ENCODE measurements at regions not wholly inside any gene's neighbourhood (a gene's known extent, or its start where the extent isn't known, plus 50 kb on each side); places are given as distances from the start of the nearest gene placed in this dataset.
A peak's percentile ranks its signal among the peaks of the same experiment; 100 is the strongest.
"Not testable (repeated sequence)": the region's sequence is repeated elsewhere in the genome, so short reads cannot be mapped to it uniquely, and the experiment has no call there.

GRCh38 chr1:112855152-112855828 is 100.7 kb downstream of the SLC16A1 start:
- ATAC-seq (ENCODE audit: low read depth): no peak
- no peak overlapping the region for H3K27ac Mint-ChIP-seq
- H3K9me3 Mint-ChIP-seq: no peaks in the 10 kb centered on the region
- peaks cover 9% of the 10 kb centered on the region for H3K27me3 Mint-ChIP-seq
- H3K4me1 Mint-ChIP-seq: no peaks in the 10 kb centered on the region
- no peak for DNase-seq (ENCODE audit: low spot score in 2 of 2)
- H3K36me3 Mint-ChIP-seq: no peaks in the 10 kb centered on the region
- H3K4me3 Mint-ChIP-seq: peak overlapping the region; percentile 24

- H3K4me3 Mint-ChIP-seq; H3K36me3 Mint-ChIP-seq; DNase-seq (ENCODE audit: low spot score in 2 of 2); H3K9me3 Mint-ChIP-seq; ATAC-seq (ENCODE audit: low read depth); H3K27ac Mint-ChIP-seq; H3K4me1 Mint-ChIP-seq: not testable (repeated sequence)
- H3K27me3 Mint-ChIP-seq: peaks cover 15% of the 10 kb centered on the region
Observed at GRCh38 chr1:112854368-112854984, 101.5 kb downstream of the SLC16A1 start.

- H3K27me3 Mint-ChIP-seq: peaks cover 17% of the 10 kb centered on the region
Observed at GRCh38 chr1:112853915-112854314, 102.1 kb downstream of the SLC16A1 start.

GRCh38 chr1:112852934-112853333 is 103.1 kb downstream of the SLC16A1 start:
- peaks cover 17% of the 10 kb centered on the region for H3K27me3 Mint-ChIP-seq
- ATAC-seq (ENCODE audit: low read depth) (no peak), DNase-seq (ENCODE audit: low spot score in 2 of 2) (no peak)
- H3K4me1 Mint-ChIP-seq: peaks cover 5% of the 10 kb centered on the region
- H3K27ac Mint-ChIP-seq: no peak overlapping the region
- no peak overlapping the region for H3K4me3 Mint-ChIP-seq
- no peaks in the 10 kb centered on the region for H3K36me3 Mint-ChIP-seq
- H3K9me3 Mint-ChIP-seq: no peaks in the 10 kb centered on the region

More at GRCh38 chr1:112853915-112854314, 102.1 kb downstream of the SLC16A1 start:
- H3K4me3 Mint-ChIP-seq; H3K27ac Mint-ChIP-seq; ATAC-seq (ENCODE audit: low read depth); H3K9me3 Mint-ChIP-seq; DNase-seq (ENCODE audit: low spot score in 2 of 2); H3K36me3 Mint-ChIP-seq; H3K4me1 Mint-ChIP-seq: not testable (repeated sequence)

- no peaks in the 10 kb centered on the region for H3K36me3 Mint-ChIP-seq
- H3K27ac Mint-ChIP-seq: no peak overlapping the region
- no peak overlapping the region for H3K4me3 Mint-ChIP-seq
- peaks cover 5% of the 10 kb centered on the region for H3K4me1 Mint-ChIP-seq
- peaks cover 17% of the 10 kb centered on the region for H3K27me3 Mint-ChIP-seq
- DNase-seq (ENCODE audit: low spot score in 2 of 2) (no peak), ATAC-seq (ENCODE audit: low read depth) (no peak)
- H3K9me3 Mint-ChIP-seq: no peaks in the 10 kb centered on the region
Observed at GRCh38 chr1:112852276-112852675, 103.7 kb downstream of the SLC16A1 start.

- no peak overlapping the region for H3K27ac Mint-ChIP-seq
- peaks cover 17% of the 10 kb centered on the region for H3K27me3 Mint-ChIP-seq
Observed at GRCh38 chr1:112850034-112850757, 105.8 kb downstream of the SLC16A1 start.

GRCh38 chr1:112849425-112850033 is 106.5 kb downstream of the SLC16A1 start:
- Mint-ChIP-seq H3K4me1 (peaks cover 5% of the 10 kb centered on the region), H3K36me3 (no peaks in the 10 kb centered on the region), H3K4me3 (peak overlapping the region; percentile 62), H3K27ac (no peak overlapping the region), H3K27me3 (peaks cover 17% of the 10 kb centered on the region), H3K9me3 (no peaks in the 10 kb centered on the region)
- ATAC-seq (ENCODE audit: low read depth) (no peak), DNase-seq (ENCODE audit: low spot score in 2 of 2) (no peak)

More at GRCh38 chr1:112850034-112850757, 105.8 kb downstream of the SLC16A1 start:
- Mint-ChIP-seq H3K4me3 (peak overlapping the region; percentile 62), H3K36me3 (no peaks in the 10 kb centered on the region), H3K4me1 (peaks cover 5% of the 10 kb centered on the region), H3K9me3 (no peaks in the 10 kb centered on the region)
- ATAC-seq (ENCODE audit: low read depth): no peak
- DNase-seq (ENCODE audit: low spot score in 2 of 2): no peak

GRCh38 chr1:112841825-112842224 is 114.2 kb downstream of the SLC16A1 start:
- ATAC-seq (ENCODE audit: low read depth) (peak; percentile 64), DNase-seq (ENCODE audit: low spot score in 2 of 2) (no peak)
- Mint-ChIP-seq H3K36me3 (no peaks in the 10 kb centered on the region), H3K9me3 (no peaks in the 10 kb centered on the region), H3K27me3 (peaks cover 3% of the 10 kb centered on the region), H3K27ac (no peak overlapping the region), H3K4me1 (peaks cover 22% of the 10 kb centered on the region), H3K4me3 (peak overlapping the region; percentile 27)

- H3K27ac Mint-ChIP-seq: no peak overlapping the region
- H3K27me3 Mint-ChIP-seq: peaks cover 3% of the 10 kb centered on the region
- ATAC-seq (ENCODE audit: low read depth) (peak; percentile 71), DNase-seq (ENCODE audit: low spot score in 2 of 2) (no peak)
- peak overlapping the region; percentile 38 for H3K4me3 Mint-ChIP-seq
- no peaks in the 10 kb centered on the region for H3K9me3 Mint-ChIP-seq
- H3K4me1 Mint-ChIP-seq: peaks cover 22% of the 10 kb centered on the region
- H3K36me3 Mint-ChIP-seq: no peaks in the 10 kb centered on the region
Observed at GRCh38 chr1:112840631-112841624, 115.1 kb downstream of the SLC16A1 start.

GRCh38 chr1:112836642-112837041 is 119.4 kb downstream of the SLC16A1 start:
- DNase-seq (ENCODE audit: low spot score in 2 of 2) (no peak), ATAC-seq (ENCODE audit: low read depth) (no peak)
- no peaks in the 10 kb centered on the region for H3K27me3 Mint-ChIP-seq
- no peak overlapping the region for H3K27ac Mint-ChIP-seq
- H3K4me3 Mint-ChIP-seq: no peak overlapping the region
- H3K9me3 Mint-ChIP-seq: no peaks in the 10 kb centered on the region
- peaks cover 19% of the 10 kb centered on the region for H3K4me1 Mint-ChIP-seq
- H3K36me3 Mint-ChIP-seq: no peaks in the 10 kb centered on the region

GRCh38 chr1:112833806-112834205 is 118.7 kb upstream of the PPM1J start:
- Mint-ChIP-seq H3K36me3 (no peaks in the 10 kb centered on the region), H3K4me1 (peaks cover 5% of the 10 kb centered on the region), H3K4me3 (no peak overlapping the region), H3K27ac (no peak overlapping the region), H3K9me3 (no peaks in the 10 kb centered on the region), H3K27me3 (no peaks in the 10 kb centered on the region)
- ATAC-seq (ENCODE audit: low read depth) (no peak), DNase-seq (ENCODE audit: low spot score in 2 of 2) (no peak)

- H3K4me3 Mint-ChIP-seq; ATAC-seq (ENCODE audit: low read depth); H3K27ac Mint-ChIP-seq; H3K4me1 Mint-ChIP-seq; DNase-seq (ENCODE audit: low spot score in 2 of 2); H3K9me3 Mint-ChIP-seq; H3K27me3 Mint-ChIP-seq; H3K36me3 Mint-ChIP-seq: not testable (repeated sequence)
Observed at GRCh38 chr1:112832259-112832658, 117.1 kb upstream of the PPM1J start.

GRCh38 chr1:112829691-112830090 is 114.6 kb upstream of the PPM1J start:
- not testable (repeated sequence) for H3K36me3 Mint-ChIP-seq; H3K27me3 Mint-ChIP-seq; ATAC-seq (ENCODE audit: low read depth); H3K4me3 Mint-ChIP-seq; H3K4me1 Mint-ChIP-seq; H3K9me3 Mint-ChIP-seq; H3K27ac Mint-ChIP-seq; DNase-seq (ENCODE audit: low spot score in 2 of 2)

Data from memory B cell (primary cell).